ENCODE measurements at regions not wholly inside any gene's neighbourhood (a gene's known extent, or its start where the extent isn't known, plus 50 kb on each side); places are given as distances from the start of the nearest gene placed in this dataset.

DNA sequence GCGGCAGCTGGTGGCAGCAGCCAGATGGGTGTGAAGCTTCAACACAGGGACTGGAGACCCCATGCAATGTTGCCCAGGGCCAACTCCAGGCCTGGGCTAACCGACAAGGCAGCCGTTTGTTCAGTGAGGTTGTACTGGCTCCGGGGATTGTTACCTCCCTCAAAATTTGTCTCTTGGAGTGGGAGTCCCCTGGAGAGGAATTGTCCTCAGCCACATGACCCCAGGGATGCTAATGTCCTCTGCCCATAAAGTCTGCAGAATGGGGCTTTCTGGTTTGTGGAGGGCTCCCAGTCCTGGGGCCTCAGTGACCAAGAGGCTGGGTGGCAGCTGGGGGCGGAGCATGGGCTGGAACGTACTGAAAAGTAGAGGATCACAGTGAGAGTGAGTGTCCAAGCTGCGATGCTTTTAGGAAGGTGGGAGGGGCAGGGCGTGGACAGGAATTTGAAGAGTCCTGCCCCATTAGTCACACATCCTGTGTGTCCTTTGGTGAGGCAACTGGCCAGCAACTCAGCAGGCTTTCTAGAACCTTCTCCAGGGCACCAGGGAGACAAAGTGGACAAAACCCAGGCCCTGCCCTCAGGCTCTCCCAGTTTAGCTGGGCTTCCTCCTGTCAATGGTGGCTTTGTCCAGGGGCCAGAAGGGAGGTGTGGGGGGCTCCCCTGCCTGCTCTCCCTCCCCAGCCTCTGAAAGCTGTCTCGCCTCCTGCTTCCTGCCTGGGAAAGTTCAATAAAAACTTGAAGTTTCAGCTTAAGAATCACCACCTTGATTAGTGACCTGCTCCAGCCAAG is 114.0 kb downstream of the NSG2 start:
- DNase-seq (ENCODE audit: low read depth in 2 of 2), result no peak

DNA sequence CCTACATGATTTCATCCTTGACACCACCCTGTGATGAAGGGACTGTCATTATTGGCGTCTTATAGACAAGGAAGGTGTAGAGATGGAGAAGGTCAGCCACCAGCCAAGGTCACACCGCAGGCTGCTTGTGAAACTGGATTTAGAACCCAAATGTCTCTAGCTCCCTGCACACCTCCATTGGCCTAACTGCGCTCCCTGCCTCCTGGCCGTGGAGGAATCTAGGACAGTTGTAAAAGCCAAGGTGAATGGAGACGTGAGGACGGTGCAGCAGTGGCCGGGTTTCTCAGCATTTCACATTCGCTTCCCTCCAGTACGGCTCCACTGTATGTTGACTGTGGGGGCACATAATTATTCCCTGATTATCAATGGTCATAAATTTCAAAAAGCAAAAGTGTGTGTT is 119.9 kb downstream of the NSG2 start:
- DNase-seq (ENCODE audit: low read depth in 2 of 2), result no peak

DNA sequence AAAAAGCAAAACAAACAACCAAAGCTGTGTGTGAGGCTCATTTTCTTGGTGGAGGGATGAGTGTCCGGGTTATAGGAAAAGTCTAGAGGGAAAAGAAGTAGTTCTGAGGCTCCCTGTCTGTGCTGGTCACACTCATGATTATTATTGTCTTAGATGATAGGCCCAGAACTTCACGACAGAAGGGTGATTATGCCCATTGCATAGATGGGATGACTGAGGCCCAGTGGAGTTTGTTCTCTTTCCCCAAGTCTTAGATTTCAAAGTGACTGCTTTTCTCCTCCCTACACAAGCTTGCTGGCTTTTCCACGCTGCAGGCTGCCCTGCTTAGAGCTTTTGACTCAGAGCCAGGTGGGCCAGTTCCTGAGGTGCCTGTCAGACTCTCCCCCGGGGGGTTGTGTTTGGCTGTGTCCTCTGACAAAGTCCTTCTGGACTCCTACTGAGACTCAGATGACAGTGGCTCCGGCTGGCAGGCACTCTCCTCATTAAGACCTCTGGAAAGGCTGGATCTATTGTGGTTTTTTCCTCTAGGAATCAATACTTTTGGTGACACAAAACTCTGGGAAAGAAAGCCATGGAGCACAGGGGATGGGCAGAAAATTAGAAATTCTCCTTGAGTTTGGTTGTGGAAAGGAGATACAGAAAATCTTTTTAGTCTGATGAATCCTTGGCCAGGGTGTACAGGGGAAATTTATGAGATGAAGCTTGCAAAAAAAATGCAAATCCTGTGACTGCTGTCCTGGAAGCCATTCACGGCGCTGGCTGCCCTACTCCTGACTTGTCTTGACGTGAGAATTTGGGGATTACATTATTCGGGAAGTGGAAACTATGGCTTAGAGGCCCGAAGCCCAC is 120.9 kb downstream of the NSG2 start:
- no peak for DNase-seq (ENCODE audit: low read depth in 2 of 2)

DNA sequence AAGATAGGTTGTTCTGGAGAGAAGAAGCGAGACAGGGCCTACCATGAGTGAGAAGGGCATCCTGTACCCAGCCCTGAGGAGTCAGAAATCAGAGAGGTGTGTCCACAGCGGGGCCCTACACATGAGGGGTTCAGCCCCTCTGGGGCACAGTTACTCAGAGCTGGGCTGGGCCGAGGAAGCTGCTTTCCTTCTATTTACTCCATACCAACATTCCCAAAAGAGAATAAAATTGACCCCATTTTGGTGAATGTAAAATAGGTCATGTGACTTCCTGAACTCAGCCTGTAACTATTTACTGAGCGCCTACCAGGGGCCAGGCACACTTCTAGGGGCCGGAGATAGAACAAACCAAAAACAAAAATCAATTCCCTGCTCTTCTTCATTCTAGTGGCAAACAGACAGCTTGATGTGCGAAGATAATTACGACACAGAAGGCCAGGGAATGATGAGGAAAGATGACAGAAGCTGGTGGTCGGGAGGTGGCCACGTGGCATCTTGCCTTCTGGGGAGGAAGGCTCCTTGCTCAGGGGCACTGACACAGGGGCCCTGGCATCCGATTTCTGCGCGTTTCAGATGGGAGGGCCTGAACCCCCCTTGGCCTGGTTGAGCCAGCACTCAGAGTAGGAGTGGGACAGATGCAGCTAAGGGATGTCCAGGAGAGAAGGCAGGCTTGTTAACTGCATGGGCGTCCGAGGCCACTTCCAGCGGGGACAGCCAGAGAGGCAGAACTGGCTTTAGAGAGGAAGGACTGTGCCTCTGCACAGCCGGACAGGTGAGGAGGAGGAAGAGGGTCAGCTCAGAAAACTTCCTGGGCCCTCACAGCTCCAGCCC is 121.8 kb downstream of the NSG2 start:
- DNase-seq (ENCODE audit: low read depth in 2 of 2), result no peak

DNA sequence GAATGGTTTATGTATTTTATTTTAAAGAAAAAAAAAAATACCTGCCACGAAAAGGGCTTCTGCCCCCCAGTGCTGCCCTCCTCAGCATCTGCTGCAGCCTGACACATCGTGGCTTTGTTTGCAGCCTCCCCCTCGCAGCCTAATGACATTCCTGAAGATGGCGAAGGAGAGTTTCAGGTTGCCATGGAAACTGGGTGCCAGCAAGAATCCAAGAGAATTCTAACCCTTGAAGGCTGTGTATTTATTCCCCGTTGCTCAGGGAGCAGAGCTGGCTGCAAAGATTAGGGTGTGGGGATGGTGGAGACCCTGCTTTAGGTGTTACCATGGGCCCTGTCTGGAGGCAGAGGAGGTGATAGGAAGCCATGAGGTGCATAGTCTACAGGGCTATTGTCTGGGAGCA is 126.6 kb downstream of the NSG2 start:
- DNase-seq (ENCODE audit: low read depth in 2 of 2), result no peak

DNA sequence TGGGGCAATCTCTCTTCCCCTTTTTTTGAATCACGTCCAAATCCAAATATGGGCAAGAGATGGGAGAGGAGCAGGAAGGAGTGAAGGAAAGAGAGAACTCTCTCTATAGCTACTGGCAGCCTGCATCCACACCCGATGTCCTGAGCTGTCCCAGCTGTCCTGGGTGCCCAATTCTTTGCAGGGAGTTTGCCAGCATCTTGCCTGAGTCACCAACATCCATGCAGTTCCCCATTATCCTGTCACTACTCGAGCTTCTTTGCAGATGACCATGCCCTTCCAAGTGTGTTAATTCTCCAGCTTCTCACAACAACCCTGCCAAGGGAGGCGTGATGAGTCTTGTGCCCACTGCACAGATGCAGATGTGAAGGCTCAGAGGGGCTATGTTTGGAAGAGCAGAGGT is 127.1 kb downstream of the NSG2 start:
- DNase-seq (ENCODE audit: low read depth in 2 of 2), result no peak

DNA sequence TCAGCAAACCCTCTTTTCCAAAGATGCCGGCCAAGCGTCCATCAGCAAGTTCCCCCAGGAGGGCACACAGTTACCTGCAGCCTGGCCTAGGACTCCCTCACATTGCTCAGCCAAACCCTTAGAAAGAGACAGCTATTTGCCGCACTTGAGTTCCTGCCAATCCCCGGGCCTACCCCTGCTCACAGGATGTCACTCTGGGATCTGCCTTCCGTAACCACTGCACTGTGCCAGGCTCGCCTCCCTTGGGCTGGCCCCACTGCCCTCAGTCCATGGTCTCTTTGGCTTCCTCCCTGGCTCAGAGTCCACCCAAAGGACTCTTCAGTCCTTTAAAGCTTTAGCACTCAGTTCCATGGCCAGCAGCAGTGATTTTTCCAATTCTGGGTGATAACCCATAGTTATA is 128.3 kb downstream of the NSG2 start:
- DNase-seq (ENCODE audit: low read depth in 2 of 2), result no peak

DNA sequence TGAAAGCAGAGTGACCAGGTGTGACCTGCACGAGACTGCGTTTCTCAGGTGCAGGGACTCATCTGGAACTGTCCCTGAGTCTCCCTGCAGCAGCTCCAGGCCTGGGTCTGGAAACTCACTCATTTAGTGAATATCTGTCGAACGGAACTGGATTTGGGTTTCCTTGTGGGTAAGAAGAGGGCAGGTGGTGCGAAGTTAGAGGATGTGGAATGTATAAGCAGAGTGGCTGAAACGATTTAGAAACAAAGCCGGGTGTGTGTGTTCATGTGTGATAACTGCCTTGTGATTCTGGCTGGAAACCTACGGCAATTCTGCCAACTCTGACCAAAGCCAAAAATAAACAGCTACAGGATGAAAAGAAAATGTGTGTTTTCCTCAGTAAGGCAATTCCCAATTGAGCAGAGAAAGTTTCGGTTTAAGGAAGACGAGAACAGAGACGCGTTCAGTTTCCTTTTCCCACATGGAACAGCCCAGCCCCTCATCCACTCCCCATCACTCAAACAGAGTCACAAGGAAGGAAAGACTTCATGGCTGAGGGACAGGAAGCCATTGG is 130.3 kb downstream of the NSG2 start:
- DNase-seq (ENCODE audit: low read depth in 2 of 2), result no peak

DNA sequence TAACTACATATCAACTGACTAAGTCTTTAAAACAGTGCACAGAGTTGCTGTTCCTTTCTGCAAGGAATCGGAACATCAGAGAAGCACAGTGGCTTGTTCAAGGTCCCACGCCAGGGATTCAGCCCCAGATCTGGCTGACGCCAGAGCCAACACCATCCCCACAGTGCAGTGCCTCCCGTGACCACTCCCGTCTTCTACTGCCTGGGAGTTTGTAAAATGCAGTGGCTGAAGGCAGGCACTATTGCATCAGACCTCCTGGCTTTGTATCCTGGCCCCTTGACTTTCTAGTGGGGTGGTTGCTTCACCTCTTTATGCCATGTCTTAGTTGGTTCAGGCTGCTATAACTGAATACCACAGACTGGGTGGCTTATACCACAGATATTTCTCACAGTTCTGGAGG is 131.0 kb downstream of the NSG2 start:
- DNase-seq (ENCODE audit: low read depth in 2 of 2), result no peak

DNA sequence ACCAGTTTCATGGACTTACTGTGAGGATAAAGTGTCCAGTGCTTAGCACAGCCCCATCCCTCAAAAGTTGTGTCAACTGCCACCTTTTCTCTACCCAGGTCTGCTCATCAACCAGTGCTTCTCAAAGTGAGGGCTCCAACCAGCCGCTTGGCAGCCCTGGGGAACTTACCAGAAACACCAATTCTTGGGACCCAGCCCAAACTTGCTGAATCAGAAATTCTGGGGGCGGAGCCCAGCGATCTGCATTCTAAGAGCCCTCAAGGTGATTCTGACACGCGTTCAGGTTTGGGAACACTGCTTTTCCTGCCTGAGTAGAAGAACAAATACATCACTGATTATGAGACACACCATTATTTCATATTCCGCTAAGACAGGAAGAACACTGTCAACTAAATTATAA is 132.0 kb downstream of the NSG2 start:
- DNase-seq (ENCODE audit: low read depth in 2 of 2), result no peak

DNA sequence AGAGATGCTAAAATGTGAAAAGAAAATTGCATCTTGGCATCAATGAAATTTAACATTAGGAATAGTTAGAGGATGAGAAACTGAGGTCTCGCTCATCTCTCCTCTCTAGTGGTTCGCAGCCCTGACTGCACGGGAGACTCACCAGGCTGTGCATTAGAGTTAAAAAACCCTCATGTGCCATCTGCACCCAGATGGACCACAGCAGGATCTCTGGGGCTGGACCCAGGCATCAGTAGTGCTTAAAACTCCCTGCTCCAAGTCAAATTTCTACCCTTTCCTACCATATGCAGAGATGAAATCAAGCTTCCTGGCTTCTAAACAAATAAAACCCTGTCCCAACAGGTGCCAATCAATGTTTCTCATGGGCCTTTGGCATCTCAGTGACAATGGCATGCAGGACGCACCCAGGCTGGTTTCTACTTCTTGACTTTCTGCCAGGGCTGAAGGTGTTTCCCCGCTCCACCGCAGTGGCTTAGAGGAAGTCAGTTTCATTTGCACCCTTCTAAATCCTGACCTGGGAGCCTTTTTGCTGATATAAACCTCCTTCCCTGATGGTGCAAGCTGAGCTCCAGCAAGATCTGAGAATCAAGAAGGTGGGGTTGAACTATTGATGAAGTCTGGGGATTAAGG is 132.6 kb downstream of the NSG2 start:
- no peak for DNase-seq (ENCODE audit: low read depth in 2 of 2)

DNA sequence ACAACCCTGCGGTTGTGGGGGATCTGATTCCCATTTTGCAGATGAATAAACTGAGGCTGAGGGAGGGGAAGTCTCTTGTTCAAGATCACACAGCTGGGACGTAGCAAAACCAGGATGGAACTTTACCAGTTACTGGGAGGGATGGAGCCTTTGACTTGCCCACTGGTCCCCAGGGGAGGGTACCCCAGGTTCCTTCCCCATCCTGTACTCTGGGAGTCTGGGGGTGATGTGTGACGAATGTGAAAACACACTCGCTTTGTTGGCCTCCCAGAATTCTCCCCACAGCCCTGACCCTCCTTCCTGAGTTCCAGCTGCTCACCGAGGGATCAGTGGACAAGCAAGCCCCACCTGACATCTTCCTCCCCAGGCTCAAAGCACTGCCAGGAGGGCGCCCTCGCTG is 135.1 kb downstream of the NSG2 start:
- no peak for DNase-seq (ENCODE audit: low read depth in 2 of 2)

DNA sequence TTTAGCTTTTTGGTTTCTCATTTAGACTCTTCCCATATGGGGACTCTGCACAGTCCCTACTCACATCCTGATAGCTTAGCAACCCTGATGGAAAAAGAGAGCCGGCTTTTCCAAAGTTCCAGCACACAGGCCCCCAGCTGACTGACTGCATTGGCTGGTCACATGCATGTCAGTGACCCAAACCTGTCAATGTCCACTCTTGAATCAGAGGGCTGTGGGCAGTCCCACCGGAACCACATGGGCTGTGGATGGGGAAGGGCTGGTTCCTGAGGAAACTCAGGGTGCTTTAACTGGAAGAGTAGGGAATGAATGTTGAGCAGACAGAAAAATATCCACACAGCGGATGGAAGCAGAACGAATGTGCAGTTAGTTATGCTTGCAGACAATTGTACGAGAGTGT is 136.6 kb downstream of the NSG2 start:
- no peak for DNase-seq (ENCODE audit: low read depth in 2 of 2)

DNA sequence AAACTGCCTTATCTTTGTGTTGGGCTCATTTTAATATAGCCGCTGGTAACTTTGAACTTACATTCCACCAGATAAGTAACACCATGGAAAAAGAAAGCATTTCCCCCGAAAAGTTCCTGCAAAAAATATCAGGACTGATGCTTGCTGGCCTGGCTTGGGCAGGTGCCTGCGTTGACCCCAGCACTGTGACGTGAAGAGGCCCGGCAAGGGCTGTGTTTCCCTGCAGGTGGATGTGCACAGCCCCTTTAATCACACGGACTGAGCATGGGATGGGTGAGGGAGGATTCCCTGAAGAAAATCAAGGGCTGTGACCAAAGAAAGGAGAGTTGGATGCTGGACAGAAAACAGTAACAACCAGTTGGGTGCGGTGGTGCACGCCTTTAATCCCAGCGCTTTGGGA is 138.2 kb downstream of the NSG2 start:
- no peak for DNase-seq (ENCODE audit: low read depth in 2 of 2)

DNA sequence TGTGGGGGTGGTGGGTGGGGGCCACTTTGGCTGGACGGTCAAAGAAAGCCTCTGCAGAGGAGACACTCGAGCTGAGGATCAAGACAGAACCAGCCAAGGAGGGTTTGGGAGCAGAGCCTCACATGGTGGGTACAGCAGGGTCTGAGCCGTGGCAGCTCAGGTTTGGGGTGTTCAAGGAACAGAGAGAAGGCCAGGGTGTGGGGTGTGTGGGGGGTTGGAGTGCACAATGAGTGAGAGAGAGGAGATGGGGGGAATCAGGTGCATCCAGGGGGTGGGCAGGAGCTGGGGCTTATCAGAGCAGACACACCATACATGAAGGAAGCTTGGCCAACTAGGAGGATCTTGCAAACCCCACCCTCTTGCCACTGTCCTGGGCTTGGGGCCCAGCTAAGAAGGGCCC is 140.0 kb downstream of the NSG2 start:
- no peak for DNase-seq (ENCODE audit: low read depth in 2 of 2)

DNA sequence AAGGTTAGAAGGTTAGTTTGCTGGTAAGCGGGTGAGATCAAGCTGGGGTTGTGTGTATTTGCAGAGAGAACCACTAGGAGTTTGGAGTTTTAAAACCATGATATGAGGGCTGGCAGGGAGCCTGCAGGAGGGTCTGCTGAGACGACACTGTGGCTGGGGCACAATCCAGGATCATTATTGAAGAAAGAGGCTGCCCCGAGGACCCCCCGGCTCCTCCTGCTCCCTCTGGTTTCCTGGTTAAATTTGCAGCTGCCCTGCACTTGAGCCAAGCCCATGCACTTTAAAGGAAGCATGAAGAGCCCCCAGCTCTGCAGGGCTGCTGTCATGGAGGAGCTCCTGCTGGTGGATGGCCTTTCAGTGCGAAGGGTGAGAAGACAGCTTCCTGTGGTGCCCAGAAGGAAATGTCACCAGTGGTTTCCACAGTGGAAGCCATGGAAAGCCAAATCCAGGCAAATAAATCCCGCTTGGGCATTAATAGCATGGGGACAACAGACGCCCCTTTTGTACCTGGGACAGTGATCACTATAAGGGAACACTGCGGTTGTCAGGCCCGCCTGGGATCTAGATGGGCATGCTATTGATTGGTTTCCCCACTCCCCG is 140.7 kb downstream of the NSG2 start:
- no peak for DNase-seq (ENCODE audit: low read depth in 2 of 2)

DNA sequence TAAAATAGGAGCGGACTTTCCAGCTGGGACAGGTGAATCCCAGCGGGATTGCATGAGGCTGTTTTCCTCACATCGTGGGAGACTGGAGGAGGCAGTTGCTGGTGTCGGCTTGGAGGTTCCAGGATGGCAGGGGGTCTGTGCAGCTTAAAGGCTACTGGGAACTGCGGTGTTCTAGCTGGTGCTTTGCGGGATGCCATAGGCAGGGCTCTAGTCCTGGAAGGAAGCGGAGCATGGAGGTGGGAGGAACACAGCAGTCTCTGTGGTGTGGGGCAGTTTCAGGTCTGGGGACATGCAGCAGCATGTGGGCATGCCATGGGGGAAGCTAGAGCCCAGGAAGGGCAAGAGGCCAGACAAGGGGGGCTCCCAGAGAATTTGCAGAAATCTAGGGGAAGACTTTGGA is 141.5 kb downstream of the NSG2 start:
- DNase-seq (ENCODE audit: low read depth in 2 of 2), result no peak

DNA sequence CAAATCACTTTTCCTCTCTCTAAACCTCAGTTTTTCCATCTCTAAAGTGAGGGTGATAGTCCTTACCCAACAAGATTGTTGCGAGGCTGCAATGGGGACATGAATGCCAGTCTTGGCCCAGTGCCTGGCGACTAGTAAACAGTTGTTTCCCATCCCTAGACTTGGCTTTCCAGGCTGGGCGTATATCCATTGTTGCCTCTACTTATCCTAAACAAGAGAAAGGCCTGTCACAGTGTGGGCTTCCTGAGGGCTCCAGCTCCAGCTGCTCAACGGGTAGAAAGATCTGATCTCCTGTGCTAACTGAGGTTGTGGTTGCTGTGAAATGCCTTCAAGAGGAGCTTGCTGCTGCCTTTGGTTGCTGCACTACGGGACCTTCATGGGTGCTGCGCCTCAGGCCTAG is 142.0 kb downstream of the NSG2 start:
- no peak for DNase-seq (ENCODE audit: low read depth in 2 of 2)

DNA sequence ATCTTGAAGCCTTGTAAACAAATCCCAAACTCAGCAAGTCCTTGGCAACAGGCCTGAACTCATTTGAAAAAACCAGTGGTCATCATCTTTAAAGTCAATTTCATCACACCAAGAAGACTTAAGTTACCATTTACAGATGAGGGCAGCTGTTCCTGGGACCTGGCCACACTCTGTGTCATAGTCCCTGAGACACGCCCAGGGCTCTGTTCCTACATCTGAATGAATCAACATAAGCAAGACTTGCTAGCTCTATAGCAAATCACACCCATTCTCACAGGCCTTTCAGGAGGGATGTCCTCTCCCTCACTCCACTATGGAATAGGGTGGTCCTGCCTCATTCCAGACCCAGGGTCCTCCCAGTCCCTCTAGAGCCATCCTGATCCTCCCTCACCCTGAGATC is 142.8 kb downstream of the NSG2 start:
- no peak for DNase-seq (ENCODE audit: low read depth in 2 of 2)

DNA sequence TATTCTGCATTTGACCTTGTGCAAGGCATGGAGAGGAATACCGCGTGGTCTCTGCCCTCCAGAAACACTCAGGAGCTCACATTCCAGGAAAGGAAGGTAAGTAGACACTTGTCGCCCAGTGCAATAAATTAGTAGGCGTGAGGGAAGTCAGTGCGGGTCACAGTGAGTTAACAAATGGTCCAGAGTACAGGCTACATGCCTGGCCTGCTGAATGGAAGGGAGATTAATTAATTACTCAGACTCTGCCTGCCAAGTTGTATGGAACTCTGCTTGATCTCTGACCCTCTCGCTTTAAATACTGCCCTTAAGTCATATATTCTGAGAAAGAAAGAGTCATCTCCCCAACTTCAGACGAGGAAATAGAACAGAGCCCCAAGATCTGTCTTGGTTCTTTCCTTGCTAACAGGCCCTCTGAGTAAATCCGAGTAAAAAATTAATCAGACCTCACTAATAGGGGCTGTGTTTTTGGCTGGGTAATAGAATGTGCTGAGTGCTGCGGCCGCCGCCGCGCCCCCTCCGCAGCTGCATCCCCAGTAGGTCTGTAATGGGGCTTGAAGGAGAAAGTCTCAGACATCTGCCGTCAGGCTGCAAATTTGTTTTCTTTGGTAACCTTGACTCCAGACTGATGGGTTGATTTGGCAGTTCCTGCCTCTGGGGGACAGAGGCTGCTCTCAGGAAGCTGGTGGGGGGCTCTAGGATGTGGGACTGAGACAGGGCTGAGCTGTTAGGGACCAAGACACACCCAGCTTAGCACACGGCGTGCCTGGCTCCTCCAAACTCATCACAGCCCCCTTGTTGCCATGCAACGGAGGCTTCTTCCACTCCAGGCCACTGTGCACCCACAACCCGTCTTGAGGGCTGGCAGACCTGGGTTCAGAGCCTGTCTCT is 144.4 kb downstream of the NSG2 start:
- no peak for DNase-seq (ENCODE audit: low read depth in 2 of 2)

All from lung microvascular endothelial cell (primary cell).